ENCODE measurements at regions not wholly inside any gene's neighbourhood (a gene's known extent, or its start where the extent isn't known, plus 50 kb on each side); places are given as distances from the start of the nearest gene placed in this dataset.
"Not testable (repeated sequence)": the region's sequence is repeated elsewhere in the genome, so short reads cannot be mapped to it uniquely, and the experiment has no call there.

- no peak for DNase-seq (ENCODE audit: low spot score)
Measured at GRCh38 chr5:26388976-26389375, 649.4 kb downstream of the CDH9 start.

- DNase-seq (ENCODE audit: low spot score): no peak
Measured at GRCh38 chr5:26386532-26386931, 651.9 kb downstream of the CDH9 start.

- not testable (repeated sequence) for DNase-seq (ENCODE audit: low spot score)
Measured at GRCh38 chr5:26364624-26365023, 673.8 kb downstream of the CDH9 start.

GRCh38 chr5:26343801-26344325 is 694.5 kb downstream of the CDH9 start:
- no peak for DNase-seq (ENCODE audit: low spot score)

- DNase-seq (ENCODE audit: low spot score): no peak
Measured at GRCh38 chr5:26339576-26339975, 698.8 kb downstream of the CDH9 start.

DNA sequence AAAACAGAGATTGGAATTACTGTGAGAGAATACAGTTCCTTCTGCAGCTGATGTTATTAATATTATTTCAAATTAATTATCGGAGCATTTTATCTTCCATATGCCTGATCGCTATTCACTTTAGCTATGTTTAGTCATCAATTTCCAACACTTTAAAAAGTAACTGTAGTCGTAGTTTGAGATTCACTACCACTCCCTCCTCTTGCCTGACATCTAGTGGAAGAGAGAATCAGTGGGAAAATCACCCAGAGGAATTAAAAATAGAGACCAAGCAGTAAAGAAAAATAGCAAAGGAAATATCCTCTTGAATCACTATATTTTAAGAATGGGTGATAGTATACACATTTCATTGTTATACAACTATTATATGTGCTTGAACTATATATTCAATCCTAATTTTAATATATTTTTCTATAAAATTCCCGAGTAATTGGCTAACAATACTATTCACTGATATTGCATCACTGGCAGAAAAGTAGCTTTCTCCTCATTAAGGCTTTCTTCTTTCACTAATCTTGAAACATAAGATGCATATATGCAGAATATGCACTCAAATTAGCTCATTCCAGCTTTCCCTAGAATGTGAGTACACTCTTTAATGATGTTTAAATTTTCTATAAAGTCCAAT is 708.7 kb downstream of the CDH9 start:
- peak; percentile 13 for DNase-seq (ENCODE audit: low spot score)

- DNase-seq (ENCODE audit: low spot score): no peak
Measured at GRCh38 chr5:26326153-26326759, 712.1 kb downstream of the CDH9 start.

DNA sequence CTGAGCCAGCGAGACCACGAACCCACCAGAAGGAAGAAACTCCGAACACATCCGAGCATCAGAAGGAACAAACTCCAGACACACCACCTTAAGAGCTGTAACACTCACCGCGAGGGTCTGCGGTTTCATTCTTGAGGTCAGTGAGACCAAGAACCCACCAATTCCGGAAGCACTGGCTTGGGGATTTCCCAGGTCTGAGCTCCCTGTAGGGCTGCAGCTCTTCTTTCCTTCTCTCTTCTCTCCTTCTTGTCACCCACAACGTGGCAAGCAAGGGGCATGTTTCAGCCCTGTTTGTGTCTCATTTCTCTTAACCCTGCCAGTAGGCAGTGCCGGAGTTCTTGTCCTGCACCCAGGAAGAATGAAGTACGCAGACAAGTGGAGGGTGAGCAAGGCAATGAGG is 713.0 kb downstream of the CDH9 start:
- DNase-seq (ENCODE audit: low spot score): not testable (repeated sequence)

- DNase-seq (ENCODE audit: low spot score): not testable (repeated sequence)
Measured at GRCh38 chr5:26324273-26324895, 714.0 kb downstream of the CDH9 start.

GRCh38 chr5:26323794-26324193 is 714.6 kb downstream of the CDH9 start:
- no peak for DNase-seq (ENCODE audit: low spot score)

DNA sequence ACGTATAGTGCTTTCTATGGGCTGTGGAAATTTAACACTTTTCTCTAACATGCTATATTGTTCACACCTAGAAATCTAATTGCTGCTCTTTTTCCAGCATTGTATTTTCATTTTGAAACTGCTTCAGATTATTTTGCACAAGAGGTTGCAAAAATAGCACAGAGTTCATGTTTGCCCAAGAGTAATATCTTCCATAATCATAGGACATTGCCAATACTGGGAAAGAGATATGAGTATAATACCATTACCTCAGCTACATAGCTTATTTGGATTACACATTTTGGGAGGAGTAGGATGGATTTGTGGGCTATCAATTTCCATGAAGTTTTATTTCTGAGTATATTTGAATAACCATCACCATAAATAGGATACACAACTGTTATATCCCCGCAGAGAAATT is 717.1 kb downstream of the CDH9 start:
- DNase-seq (ENCODE audit: low spot score): no peak

GRCh38 chr5:26310415-26310814 is 728.0 kb downstream of the CDH9 start:
- DNase-seq (ENCODE audit: low spot score): no peak

- no peak for DNase-seq (ENCODE audit: low spot score)
Measured at GRCh38 chr5:26295541-26295940, 742.8 kb downstream of the CDH9 start.

DNA sequence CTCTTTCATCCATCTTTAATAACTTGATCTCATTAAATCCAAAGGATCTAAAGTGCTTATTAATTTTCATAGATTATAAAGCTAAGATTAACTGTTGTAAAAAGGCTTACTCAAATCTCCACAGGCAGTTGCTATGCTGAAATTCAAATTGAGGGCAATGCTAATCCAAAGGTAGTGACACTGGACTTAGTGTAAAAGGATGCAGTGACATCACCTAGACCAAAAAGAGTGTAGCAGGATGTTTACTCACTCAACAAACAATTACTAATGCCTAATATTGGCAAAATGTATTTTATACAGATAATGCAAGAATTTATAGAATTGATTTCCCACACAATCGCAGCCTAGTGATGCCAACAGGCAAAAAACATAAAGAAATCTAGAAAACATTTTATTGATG is 756.2 kb downstream of the CDH9 start:
- no peak for DNase-seq (ENCODE audit: low spot score)

DNA sequence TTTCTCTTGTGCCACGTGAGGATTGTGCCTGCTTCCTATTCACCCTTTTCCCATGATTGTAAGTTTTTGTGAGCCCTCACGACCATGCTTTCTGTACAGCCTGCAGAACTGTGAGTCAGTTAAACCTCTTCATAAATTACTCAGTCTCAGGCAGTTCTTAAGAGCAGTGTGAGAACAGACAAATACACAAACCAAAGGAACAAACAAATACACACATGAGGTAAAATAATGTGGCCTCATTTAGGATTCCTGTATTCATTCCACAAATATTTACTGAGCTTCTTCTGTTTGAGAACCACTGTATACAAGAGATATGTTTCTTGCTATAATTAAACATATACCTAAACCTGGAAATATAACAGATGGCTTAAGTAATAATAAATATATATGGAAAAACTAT is 760.3 kb downstream of the CDH9 start:
- DNase-seq (ENCODE audit: low spot score): no peak

GRCh38 chr5:26259081-26259480 is 779.3 kb downstream of the CDH9 start:
- no peak for DNase-seq (ENCODE audit: low spot score)

DNA sequence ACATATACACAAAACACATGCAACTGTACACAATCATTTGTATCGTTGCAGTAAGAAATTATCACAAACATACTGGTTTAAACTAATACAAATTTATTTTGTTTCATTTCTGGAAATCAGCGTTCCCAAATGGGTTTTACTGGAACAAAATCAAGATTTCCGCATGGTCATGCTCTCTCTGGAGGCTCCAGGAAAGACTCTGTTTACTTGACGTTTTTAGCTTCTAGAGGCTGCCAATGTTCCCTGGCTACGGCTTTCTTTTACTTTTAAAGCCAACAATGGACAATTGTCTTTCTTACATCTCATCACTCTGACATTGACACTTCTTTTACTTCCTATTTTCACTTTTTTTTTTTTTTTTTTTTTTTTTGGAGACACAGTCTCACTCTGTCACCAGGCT is 793.1 kb downstream of the CDH9 start:
- DNase-seq (ENCODE audit: low spot score): no peak

DNA sequence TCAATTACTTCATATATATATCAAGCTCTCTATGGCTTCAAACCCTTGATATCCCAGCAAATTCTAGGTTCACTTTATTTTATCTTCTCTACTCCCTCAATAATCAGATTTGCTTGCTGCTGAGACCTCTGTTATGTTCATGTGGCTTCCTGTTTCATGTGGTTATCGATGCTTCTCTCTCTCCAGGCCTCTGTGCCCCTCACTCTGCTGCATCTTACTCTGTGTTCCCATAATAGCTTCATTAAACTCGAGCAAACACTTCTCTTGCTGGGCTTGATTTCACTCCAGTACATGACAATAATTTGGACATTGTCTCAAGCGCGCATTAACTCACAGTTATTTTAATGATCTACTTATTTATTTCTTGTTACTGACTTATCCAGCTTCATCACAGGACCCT is 798.8 kb downstream of the CDH9 start:
- no peak for DNase-seq (ENCODE audit: low spot score)

GRCh38 chr5:26237489-26237888 is 800.9 kb downstream of the CDH9 start:
- DNase-seq (ENCODE audit: low spot score): no peak

GRCh38 chr5:26236936-26237335 is 801.5 kb downstream of the CDH9 start:
- DNase-seq (ENCODE audit: low spot score): no peak

GRCh38 chr5:26232706-26233105 is 805.7 kb downstream of the CDH9 start:
- DNase-seq (ENCODE audit: low spot score): no peak

DNA sequence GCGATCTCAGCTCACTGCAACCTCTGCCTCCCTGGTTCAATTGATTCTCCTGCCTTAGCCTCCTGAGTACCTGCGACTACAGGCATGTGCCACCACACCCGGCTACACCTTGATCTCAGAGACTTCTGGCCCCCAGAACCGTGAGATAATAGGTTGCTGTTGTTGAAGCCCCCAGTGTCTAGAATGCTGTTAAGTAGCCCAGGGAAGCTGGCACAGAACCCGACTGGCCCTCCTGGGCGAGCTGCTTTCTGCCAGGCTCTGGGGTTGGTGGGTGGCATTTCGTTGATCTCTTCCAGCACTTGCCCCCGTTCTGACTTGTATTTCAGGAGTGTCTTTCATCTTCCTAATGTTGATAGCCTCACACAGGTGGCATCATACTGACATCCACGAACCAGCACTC is 807.1 kb downstream of the CDH9 start:
- DNase-seq (ENCODE audit: low spot score): no peak

- DNase-seq (ENCODE audit: low spot score): no peak
Measured at GRCh38 chr5:26229848-26230247, 808.5 kb downstream of the CDH9 start.

DNA sequence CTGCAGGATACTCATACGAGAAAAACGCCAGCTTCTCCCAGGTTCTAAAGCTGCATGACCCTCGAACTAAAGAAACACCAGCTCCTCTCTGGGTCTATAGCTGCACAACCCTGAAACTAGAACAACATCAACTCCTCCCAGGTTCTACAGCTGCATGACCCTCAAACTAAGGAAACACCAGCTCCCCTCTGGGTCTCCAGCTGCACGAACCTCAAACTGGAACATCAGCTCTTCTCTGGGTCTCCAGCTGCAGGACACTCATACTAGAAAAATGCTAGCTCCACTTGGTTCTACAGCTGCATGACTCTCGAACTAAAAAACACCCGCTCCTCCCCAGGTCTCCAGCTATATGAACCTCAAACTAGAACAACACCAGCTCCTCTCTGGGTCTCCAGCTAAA is 811.1 kb downstream of the CDH9 start:
- DNase-seq (ENCODE audit: low spot score): no peak

Measured in iPS-NIHi11 (cell line).